ENCODE measurements at regions not wholly inside any gene's neighbourhood (a gene's known extent, or its start where the extent isn't known, plus 50 kb on each side); places are given as distances from the start of the nearest gene placed in this dataset.

- Histone ChIP-seq H3K9me3 (ENCODE audit: severe bottlenecking) (no peaks in the 10 kb centered on the region), H3K27me3 (ENCODE audit: insufficient read depth, low read depth, severe bottlenecking) (no peaks in the 10 kb centered on the region), H3K27ac (no peak overlapping the region), H3K4me3 (ENCODE audit: low read depth, low read length) (no peak overlapping the region), H3K36me3 (no peaks in the 10 kb centered on the region)
- TF ChIP-seq CTCF (IDR thresholded peaks at IDR 0.05; ENCODE audit: low read depth, low read length) = no peak
- peak; percentile 14 for DNase-seq
Measured at GRCh38 chr17:10920558-10921108, 82.7 kb upstream of the PIRT start.

GRCh38 chr17:10907370-10907769 lies 69.5 kb upstream of the PIRT start:
- Histone ChIP-seq H3K4me3 (ENCODE audit: low read depth, low read length) (no peak overlapping the region), H3K27me3 (ENCODE audit: insufficient read depth, low read depth, severe bottlenecking) (no peaks in the 10 kb centered on the region), H3K36me3 (no peaks in the 10 kb centered on the region), H3K9me3 (ENCODE audit: severe bottlenecking) (peaks cover 6% of the 10 kb centered on the region), H3K27ac (no peak overlapping the region)
- TF ChIP-seq CTCF (IDR thresholded peaks at IDR 0.05; ENCODE audit: low read depth, low read length) = no peak
- DNase-seq = no peak

GRCh38 chr17:10899281-10899680 lies 61.4 kb upstream of the PIRT start:
- no peaks in the 10 kb centered on the region for H3K9me3 ChIP-seq (ENCODE audit: severe bottlenecking)
- H3K27me3 ChIP-seq (ENCODE audit: insufficient read depth, low read depth, severe bottlenecking) = peaks cover 10% of the 10 kb centered on the region
- no peak for DNase-seq
- H3K4me3 ChIP-seq (ENCODE audit: low read depth, low read length) = no peak overlapping the region
- H3K27ac ChIP-seq = no peak overlapping the region
- no peak for TF ChIP-seq CTCF (IDR thresholded peaks at IDR 0.05; ENCODE audit: low read depth, low read length)
- no peaks in the 10 kb centered on the region for H3K36me3 ChIP-seq

GRCh38 chr17:10894220-10894619 lies 56.3 kb upstream of the PIRT start:
- no peak for DNase-seq
- H3K27ac ChIP-seq = no peak overlapping the region
- H3K27me3 ChIP-seq (ENCODE audit: insufficient read depth, low read depth, severe bottlenecking) = peaks cover 5% of the 10 kb centered on the region
- H3K9me3 ChIP-seq (ENCODE audit: severe bottlenecking) = no peaks in the 10 kb centered on the region
- H3K4me3 ChIP-seq (ENCODE audit: low read depth, low read length) = no peak overlapping the region
- TF ChIP-seq CTCF (IDR thresholded peaks at IDR 0.05; ENCODE audit: low read depth, low read length) = no peak
- H3K36me3 ChIP-seq = no peaks in the 10 kb centered on the region

DNA sequence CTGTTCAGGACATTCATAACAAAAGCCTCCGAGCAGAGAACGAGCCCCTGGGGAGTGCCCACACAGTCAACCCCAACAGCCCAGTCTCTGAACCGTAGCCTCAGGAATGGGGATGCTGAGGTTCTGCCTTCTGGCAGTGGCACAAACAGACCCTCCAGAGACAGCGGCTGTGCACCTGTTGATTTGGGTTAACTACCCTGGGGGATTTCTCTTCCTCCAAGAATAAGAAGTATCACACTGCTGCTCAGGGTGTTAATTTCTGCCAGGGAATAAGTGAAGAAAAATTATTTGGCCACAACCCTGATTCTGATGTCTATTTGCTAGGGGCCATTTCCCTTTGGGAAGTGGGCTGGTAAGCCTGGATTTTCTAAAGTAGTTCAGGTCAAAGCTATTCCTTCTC lies 51.0 kb upstream of the PIRT start:
- no peak overlapping the region for H3K4me3 ChIP-seq (ENCODE audit: low read depth, low read length)

More for the DNA sequence above, 51.0 kb upstream of the PIRT start:
- Histone ChIP-seq H3K9me3 (ENCODE audit: severe bottlenecking) (no peaks in the 10 kb centered on the region), H3K27ac (no peak overlapping the region), H3K36me3 (no peaks in the 10 kb centered on the region), H3K27me3 (ENCODE audit: insufficient read depth, low read depth, severe bottlenecking) (no peaks in the 10 kb centered on the region)
- no peak for TF ChIP-seq CTCF (IDR thresholded peaks at IDR 0.05; ENCODE audit: low read depth, low read length)
- no peak for DNase-seq
